Transverse colon (tissue), 4 donors: ENCODE measurements at regions not wholly inside any gene's neighbourhood (a gene's known extent, or its start where the extent isn't known, plus 50 kb on each side); places are given as distances from the start of the nearest gene placed in this dataset.

Source experiments
- CTCF ChIP-seq, 5 experiments: fragments of 200-600 bp in 3 of 5; fragments of 450-650 bp in 2 of 5; sonication (generic) in 3 of 5; IDR thresholded peaks; 1 replicate in 2 of 5; 2 replicates in 3 of 5; pipeline ENCODE4 v1.5.1; 2016 to 2017; ENCODE audit warnings: antibody characterized with exemption in 5 of 5, inconsistent platforms in 3 of 5, mild to moderate bottlenecking in 2 of 5, moderate library complexity in 1 of 5
- EP300 ChIP-seq: sonication (generic); formaldehyde crosslinking; IDR thresholded peaks from one replicate; pipeline ENCODE4 v1.6.1; 2017; ENCODE audit warnings: antibody characterized with exemption, low read depth
- POLR2A ChIP-seq: fragments of 450-650 bp; IDR thresholded peaks from one replicate; pipeline ENCODE4 v1.6.1; 2016; ENCODE audit warnings: antibody characterized with exemption, mild to moderate bottlenecking, moderate library complexity
- POLR2AphosphoS5 ChIP-seq, 3 donors: sonication (generic); formaldehyde crosslinking; IDR thresholded peaks; one replicate each; pipeline ENCODE4 v1.6.1; 2016; ENCODE audit warnings: antibody characterized with exemption in 3 of 3

- TF ChIP-seq POLR2A (no peak), CTCF (IDR thresholded peaks at IDR 0.05) (no peak), EP300 (no peak), POLR2AphosphoS5 (IDR thresholded peaks at IDR 0.05) (no peak)
Observed at GRCh38 chr7:54932818-54933543, 85.8 kb upstream of the EGFR start.
